BE2C (cell line): ENCODE measurements at regions not wholly inside any gene's neighbourhood (a gene's known extent, or its start where the extent isn't known, plus 50 kb on each side); places are given as distances from the start of the nearest gene placed in this dataset.

ENCODE experiments used
- DNase-seq: peaks from one replicate; pipeline ENCODE4 v3.0.0-alpha.2; 2020
- H3K27me3 ChIP-seq: fragments of 250-450 bp; sonication (Bioruptor Pico); 2 replicates; pipeline ENCODE4 v1.5.1; 2020; ENCODE audit warnings: mild to moderate bottlenecking
- H3K36me3 ChIP-seq: fragments of 250-450 bp; sonication (Bioruptor Pico); 2 replicates; pipeline ENCODE4 v1.5.1; 2020; ENCODE audit warnings: mild to moderate bottlenecking
- H3K4me1 ChIP-seq: fragments of 250-450 bp; sonication (Bioruptor Pico); 2 replicates; pipeline ENCODE4 v1.5.1; 2020
- H3K4me3 ChIP-seq: 2 replicates; pipeline ENCODE4 v1.5.1; 2011; ENCODE audit warnings: low read depth, low read length
- H3K9me3 ChIP-seq: fragments of 250-450 bp; sonication (Bioruptor Pico); 2 replicates; pipeline ENCODE4 v1.5.1; 2020
- TF ChIP-seq, protein P1 (sequence below): IDR thresholded peaks from 2 replicates; pipeline ENCODE4 v1.5.1; 2012; ENCODE audit warnings: mild to moderate bottlenecking, low read depth, low read length

GRCh38 chr10:36092116-36092515, 450.0 kb upstream of the FZD8 start:
- TF ChIP-seq, protein P1, sequence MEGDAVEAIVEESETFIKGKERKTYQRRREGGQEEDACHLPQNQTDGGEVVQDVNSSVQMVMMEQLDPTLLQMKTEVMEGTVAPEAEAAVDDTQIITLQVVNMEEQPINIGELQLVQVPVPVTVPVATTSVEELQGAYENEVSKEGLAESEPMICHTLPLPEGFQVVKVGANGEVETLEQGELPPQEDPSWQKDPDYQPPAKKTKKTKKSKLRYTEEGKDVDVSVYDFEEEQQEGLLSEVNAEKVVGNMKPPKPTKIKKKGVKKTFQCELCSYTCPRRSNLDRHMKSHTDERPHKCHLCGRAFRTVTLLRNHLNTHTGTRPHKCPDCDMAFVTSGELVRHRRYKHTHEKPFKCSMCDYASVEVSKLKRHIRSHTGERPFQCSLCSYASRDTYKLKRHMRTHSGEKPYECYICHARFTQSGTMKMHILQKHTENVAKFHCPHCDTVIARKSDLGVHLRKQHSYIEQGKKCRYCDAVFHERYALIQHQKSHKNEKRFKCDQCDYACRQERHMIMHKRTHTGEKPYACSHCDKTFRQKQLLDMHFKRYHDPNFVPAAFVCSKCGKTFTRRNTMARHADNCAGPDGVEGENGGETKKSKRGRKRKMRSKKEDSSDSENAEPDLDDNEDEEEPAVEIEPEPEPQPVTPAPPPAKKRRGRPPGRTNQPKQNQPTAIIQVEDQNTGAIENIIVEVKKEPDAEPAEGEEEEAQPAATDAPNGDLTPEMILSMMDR = no peak
- DNase-seq = no peak
- no peaks in the 10 kb centered on the region for H3K27me3 ChIP-seq

GRCh38 chr10:36091007-36091406, 448.9 kb upstream of the FZD8 start:
- Histone ChIP-seq H3K36me3 (no peaks in the 10 kb centered on the region), H3K4me1 (no peaks in the 10 kb centered on the region), H3K27me3 (no peaks in the 10 kb centered on the region), H3K4me3 (no peak overlapping the region), H3K9me3 (no peaks in the 10 kb centered on the region)
- DNase-seq = no peak
- TF ChIP-seq, protein P1 = no peak

More at GRCh38 chr10:36092116-36092515, 450.0 kb upstream of the FZD8 start:
- H3K4me3 ChIP-seq = no peak overlapping the region
- no peaks in the 10 kb centered on the region for H3K36me3 ChIP-seq
- no peaks in the 10 kb centered on the region for H3K9me3 ChIP-seq
- H3K4me1 ChIP-seq = no peaks in the 10 kb centered on the region

DNA sequence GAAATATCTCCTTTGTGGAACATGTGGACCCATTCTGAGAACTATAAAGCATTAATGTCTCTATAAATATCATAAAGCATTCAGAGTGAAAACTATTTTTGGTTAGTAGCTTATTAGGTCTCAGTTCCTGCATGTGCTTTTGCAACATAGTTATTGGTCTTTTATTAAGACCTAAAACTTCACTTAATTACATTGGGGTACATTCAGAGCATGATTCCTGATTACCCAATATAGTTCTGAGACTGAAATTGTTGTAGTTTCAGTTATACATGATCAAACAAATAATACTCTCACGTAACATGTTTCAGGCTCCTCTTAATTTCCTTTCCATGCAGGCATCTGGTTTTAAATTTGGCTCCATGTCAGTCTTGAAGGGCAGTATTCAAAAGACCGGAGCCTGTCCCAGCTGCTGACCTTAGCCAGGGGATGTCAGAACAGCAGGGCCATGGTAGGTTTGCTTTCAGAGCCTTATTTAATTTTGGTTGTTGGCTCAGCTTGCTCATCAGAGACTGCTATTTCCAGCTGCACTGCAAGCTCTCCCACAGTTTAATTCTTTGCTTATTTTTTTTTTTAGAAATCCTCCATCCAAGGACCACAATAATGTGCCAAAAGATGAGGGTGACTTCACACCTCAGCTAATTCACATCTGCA, 447.8 kb upstream of the FZD8 start:
- H3K36me3 ChIP-seq = no peaks in the 10 kb centered on the region
- TF ChIP-seq, protein P1 = no peak
- no peak overlapping the region for H3K4me3 ChIP-seq
- H3K4me1 ChIP-seq = no peaks in the 10 kb centered on the region
- H3K9me3 ChIP-seq = no peaks in the 10 kb centered on the region
- no peaks in the 10 kb centered on the region for H3K27me3 ChIP-seq
- no peak for DNase-seq

DNA sequence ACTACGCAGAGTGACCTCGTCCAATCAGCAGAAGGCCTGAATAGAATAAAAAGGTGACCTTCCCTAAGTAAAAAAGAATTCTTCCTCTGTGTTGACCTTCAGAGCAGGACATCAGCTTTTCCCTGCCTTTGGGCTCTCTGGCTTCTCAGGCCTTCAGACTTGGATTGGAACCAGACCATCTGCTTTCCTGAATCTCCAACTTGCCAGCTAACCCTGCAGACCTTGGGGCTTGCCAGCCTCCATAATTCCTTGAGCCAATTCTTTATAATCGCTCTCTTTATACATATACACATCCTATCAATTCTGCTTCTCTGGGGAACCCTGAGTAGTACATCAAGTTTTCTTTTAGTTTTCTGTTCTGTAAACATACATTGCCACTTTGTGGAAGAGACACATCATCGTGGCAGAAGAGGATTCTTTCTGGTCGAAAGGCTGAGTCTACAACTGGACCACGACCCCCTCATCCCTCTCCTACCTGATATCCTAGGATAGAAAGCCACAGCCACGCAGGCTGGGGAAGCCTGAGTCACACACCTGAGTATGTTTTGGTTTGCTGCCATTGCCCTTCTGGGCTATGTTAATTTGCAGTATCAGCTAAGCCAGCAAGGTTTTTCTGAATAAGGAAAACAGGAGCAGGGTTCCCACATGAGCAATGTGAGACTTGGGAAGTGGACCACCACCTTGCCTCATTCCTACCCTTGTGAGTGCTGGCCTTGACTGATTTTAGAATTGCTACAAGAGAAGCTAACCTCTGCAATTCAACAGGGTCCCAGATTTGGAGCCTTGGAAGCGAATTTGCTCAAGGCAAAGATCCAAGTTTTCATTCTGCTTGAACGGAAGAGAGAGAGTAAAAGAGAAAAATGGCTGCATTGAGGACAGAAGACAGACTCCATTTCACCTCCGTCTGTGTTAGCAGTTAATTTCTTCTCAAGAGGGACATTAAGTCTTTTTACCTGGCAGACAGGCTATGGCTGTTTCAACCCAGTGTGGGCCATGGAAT, 445.2 kb upstream of the FZD8 start:
- H3K27me3 ChIP-seq = no peaks in the 10 kb centered on the region
- H3K4me1 ChIP-seq = no peaks in the 10 kb centered on the region
- no peaks in the 10 kb centered on the region for H3K9me3 ChIP-seq
- no peak overlapping the region for H3K4me3 ChIP-seq
- no peaks in the 10 kb centered on the region for H3K36me3 ChIP-seq
- no peak for DNase-seq
- TF ChIP-seq, protein P1 = no peak

- Histone ChIP-seq H3K4me3 (no peak overlapping the region), H3K9me3 (no peaks in the 10 kb centered on the region), H3K27me3 (no peaks in the 10 kb centered on the region), H3K36me3 (no peaks in the 10 kb centered on the region), H3K4me1 (no peaks in the 10 kb centered on the region)
- DNase-seq = no peak
- TF ChIP-seq, protein P1 = no peak
Measured at GRCh38 chr10:36075196-36075595, 433.1 kb upstream of the FZD8 start.
